ENCODE measurements at regions not wholly inside any gene's neighbourhood (a gene's known extent, or its start where the extent isn't known, plus 50 kb on each side); places are given as distances from the start of the nearest gene placed in this dataset.

GRCh38 chr15:96896766-96897165, 566.3 kb downstream of the NR2F2 start:
- no peak for TF ChIP-seq POLR2A (IDR thresholded peaks at IDR 0.05)
- TF ChIP-seq CTCF (IDR thresholded peaks at IDR 0.05) = no peak

Data from ovary (tissue), 3 donors.